ENCODE measurements at regions not wholly inside any gene's neighbourhood (a gene's known extent, or its start where the extent isn't known, plus 50 kb on each side); places are given as distances from the start of the nearest gene placed in this dataset.

DNA sequence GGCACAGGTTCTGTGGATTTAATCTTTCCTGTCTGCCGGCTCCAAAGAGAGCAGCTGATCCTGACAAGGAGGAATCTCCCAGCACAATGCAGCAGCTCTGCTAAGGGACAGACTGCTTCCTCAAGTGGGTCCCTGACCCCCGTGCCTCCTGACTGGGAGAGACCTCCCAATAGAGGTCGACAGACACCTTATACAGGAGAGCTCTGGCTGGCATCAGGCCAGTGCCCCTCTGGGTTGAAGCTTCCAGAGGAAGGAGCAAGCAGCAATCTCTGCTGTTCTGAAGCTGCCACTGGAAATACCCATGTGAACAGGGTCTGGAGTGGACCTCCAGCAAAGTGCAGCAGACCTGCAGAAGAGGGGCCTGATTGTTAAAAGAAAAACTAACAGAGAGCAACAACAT lies 630.2 kb upstream of the FTMT start:
- no peak for FAIRE-seq

DNA sequence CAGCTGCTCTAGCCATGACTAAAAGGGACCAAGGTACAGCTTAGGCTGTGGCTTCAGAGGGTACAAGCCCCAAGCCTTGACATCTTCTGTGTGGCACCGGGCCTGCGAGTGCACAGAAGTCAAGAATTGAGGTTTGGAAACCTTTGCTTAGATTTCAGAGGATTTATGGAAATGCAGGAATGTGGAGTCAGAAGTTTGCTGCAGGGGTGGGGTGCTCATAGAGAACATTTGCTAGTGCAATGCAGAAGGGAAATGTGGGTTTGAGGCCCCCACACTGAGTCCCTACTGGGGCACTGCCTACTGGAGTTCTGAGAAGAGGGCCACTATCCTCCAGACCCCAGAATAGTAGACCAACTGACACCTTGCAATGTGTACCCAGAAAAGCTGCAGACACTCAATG lies 624.9 kb upstream of the FTMT start:
- FAIRE-seq: no peak

DNA sequence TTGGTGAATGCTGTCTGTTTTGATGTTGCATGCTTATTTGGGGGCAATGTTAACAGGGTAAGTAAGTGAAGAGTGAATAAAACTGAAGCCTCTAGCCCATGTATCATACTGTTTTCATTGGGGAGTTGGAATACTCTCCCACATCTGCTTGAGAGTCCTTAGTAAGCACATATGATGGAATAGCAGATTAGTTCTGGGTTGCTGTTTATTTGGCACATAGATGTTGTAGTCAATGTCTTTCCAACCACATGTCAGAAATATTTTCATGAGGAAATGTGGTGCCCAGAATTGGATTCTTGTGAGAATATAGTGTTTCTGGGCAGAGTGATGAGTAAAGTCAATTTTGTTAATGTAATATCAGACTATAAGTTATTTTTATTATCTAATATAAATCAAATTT lies 611.7 kb upstream of the FTMT start:
- FAIRE-seq: no peak

- FAIRE-seq: no peak
Measured at GRCh38 chr5:121246971-121247370, 604.7 kb upstream of the FTMT start.

DNA sequence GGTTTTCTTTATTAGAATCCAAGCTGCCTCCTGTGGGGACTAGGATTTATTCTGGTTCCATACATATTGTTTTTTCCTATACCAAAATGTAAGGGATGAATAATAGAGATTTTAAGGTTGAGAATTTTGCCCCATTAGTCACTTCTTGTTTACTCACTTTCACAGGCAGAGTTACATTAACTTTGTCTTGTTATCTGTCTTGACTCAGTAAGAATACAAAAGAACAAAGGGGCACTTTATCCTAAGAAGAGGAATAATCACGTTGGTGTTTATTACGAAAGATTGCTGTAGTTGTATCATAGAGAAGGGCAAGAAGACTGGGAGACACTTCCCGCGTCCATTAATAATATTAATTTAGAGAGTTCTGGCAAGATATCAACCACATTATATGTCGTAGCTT lies 599.7 kb upstream of the FTMT start:
- no peak for FAIRE-seq

DNA sequence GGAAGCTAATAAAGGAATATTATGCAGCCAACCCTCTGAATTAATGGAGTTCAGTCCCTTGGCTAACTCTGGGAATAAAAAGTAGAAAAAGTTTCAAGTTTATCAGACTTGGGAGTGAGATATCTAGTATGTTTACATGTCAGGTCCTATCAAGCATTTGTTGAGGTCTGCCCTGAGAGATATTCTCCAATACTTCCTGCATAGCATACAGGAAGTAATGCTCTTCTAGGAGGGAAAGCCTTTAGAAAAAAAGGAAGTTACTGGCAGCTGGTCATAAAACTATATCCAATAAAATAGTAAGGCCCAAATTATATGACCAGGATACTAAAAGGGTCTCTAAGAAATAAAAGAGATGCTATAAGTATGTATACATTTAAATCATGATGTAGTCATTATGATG lies 594.1 kb upstream of the FTMT start:
- no peak for FAIRE-seq

DNA sequence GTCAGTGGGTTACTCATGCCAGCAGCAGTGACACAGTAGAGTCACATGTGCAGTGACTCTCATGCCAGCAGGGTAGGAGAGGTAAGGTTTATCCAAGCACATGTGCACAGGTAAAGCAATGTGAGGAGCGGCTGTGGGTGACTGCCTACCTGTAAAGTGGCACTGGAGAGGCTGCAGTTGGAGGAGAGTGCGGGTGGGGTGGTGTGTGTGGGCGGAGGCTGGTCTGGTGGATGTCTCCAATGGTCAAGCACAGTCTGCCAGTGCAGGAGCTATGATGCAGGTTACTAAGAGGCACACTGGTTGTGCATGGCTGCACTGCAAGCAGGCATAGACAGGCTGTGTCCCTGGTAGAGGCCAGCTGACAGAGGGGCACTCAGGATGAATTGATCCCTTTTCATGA lies 588.2 kb upstream of the FTMT start:
- FAIRE-seq: no peak

DNA sequence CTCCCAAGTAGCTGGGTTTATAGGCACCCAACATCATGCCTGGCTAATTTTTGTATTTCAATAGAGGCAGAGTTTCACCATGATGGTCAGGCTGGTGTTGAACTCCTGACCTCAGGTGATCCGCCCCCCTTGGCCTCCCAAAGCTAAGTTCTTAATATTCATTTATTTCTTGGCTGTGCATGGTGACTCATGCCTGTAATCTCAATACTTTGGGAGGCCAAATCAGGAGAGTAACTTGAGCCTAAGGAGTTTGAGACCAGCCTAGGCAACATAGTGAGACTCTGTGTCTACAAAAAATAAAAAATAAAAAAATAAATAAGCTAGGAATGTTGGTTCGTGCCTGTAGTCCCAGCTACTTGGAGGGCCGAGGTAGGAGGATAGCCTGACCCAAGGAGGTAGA lies 587.1 kb upstream of the FTMT start:
- no peak for FAIRE-seq

DNA sequence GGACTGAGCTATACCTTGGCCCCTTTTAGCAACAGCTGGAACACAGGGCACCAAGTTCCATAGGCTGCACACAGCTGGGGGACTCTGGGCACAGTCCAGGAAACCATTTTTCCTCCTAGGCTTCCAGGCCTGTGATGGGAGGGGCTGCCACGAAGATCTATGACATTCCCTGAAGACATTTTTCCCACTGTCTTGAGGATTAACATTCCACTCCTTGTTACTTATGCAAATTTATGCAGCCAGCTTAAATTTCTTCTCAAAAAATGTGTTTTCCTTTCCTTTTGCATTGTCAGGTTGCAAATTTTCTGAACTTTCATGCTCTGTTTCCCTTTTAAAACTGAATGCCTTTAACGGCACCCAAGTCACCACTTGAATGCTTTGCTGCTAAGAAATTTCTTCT lies 580.1 kb upstream of the FTMT start:
- no peak for FAIRE-seq

DNA sequence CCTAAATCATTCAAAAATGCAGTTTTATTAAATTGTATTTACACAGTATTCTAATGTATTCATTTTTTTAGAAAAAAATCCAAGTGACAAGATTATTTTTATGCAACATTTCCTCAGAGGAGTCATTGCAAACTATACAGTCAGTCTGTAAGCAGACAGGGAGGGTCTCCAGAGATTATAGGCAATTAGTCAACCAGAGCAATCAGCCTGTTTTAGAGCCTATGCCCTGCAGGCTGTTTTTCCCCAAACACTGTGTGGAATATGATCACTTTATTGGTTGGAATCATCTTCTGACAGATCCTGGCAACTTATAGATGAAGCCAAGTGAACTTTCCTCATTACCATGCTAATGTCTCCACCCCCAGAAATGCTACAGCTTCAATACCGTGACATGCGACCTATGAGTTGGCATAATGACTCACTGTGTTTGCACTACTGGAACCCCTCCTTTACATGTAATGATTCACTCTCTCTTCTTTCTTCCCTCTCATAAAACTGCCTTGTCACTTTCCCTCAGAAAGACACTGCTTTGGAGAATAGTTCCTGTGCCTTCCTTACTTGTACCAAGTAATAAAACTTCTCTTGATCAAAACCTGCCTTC lies 577.7 kb upstream of the FTMT start:
- FAIRE-seq: no peak

DNA sequence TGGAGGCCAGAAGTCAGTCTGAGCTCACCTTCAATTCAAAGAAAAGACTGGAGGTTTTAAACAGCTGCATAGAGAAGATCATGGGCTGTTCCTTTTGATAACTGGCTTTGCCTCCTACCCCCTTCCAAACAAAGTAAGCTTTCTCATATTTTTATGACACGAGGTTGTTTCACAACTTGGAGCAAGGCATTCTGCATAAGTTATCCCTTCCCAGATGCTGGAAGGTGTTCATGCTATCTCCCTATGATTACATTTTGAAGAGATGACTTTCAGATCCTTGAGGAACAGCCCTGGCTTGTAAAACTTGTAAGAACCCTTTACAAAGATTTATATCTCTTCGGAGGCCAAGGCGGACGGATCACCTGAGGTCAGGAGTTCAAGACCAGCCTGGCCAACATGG lies 571.9 kb upstream of the FTMT start:
- FAIRE-seq: no peak

DNA sequence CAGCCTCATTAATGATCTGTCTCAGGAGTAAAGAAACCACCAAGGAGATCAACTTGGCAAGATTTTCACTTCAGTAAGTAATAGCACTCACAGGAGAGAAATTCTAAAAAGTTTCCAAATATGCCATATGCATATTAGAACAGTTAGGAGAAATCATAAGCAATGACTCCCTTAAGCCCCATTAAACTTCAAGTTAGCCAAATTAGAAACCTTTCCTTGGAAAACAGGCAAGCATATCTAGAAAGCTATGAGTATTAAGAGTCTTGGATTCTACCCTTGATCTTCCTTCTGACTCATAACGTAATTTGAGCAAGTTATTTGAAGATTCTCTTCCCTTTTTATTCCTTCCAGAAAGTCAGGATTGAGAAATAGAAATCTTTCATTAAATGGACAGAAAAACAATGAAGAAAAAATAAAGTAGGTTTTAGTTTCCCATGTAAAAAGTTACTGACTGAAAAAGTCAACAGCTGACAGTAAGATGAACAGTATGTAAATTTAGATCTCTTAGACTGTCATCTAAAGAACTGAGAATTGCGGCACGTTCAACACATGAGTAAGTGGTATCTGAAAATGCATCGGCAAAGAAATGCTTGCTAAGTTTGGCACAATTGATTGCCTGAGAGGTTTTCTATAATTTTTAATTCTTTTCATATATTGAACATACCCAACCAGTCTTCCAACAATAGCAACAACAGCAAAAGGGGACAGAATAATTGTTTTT lies 565.7 kb upstream of the FTMT start:
- FAIRE-seq: no peak

DNA sequence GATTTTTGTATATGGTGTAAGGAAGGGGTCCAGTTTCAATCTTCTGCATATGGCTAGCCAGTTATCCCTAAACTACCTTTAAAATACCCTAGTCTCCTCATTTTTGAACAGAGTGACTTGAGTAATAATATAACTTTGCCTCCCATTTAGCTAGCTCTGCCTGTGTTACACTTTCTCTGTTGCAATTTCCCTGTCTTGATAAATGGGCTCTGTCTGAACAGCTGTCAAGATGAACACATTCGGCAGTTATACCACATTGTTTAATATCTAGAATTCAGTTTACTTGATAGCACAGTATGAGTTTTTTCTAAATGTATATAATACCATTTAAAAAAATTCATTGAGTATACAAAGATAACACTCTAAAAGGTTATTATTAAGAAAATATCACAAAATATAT lies 562.9 kb upstream of the FTMT start:
- no peak for FAIRE-seq

- FAIRE-seq: no peak
Measured at GRCh38 chr5:121292664-121293063, 559.0 kb upstream of the FTMT start.

DNA sequence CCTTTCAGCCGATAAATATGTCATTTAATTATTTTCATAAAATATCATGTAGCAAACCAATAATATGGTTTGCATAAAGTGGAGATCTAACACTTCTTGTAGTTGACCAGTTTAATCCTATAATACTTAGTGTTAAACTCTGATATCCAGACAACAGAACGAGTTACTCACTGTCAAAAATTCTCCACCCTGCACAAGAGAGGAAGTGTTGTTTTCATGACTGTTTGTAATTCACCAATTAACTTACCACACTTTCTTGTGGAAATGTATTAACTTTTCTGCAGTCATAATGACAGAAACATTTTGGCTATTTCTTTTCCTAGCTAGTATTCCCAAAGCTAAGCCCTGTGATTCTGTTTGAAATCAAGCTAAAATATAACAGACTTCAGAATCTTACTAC lies 555.3 kb upstream of the FTMT start:
- FAIRE-seq: no peak

GRCh38 chr5:121299153-121299552 lies 552.5 kb upstream of the FTMT start:
- FAIRE-seq: no peak

- FAIRE-seq: no peak
Measured at GRCh38 chr5:121304838-121305237, 546.8 kb upstream of the FTMT start.

- FAIRE-seq: no peak
Measured at GRCh38 chr5:121313886-121314285, 537.8 kb upstream of the FTMT start.

- FAIRE-seq: no peak
Measured at GRCh38 chr5:121315786-121316185, 535.9 kb upstream of the FTMT start.

GRCh38 chr5:121319292-121319691 lies 532.4 kb upstream of the FTMT start:
- no peak for FAIRE-seq

GRCh38 chr5:121325930-121326329 lies 525.8 kb upstream of the FTMT start:
- FAIRE-seq: no peak

DNA sequence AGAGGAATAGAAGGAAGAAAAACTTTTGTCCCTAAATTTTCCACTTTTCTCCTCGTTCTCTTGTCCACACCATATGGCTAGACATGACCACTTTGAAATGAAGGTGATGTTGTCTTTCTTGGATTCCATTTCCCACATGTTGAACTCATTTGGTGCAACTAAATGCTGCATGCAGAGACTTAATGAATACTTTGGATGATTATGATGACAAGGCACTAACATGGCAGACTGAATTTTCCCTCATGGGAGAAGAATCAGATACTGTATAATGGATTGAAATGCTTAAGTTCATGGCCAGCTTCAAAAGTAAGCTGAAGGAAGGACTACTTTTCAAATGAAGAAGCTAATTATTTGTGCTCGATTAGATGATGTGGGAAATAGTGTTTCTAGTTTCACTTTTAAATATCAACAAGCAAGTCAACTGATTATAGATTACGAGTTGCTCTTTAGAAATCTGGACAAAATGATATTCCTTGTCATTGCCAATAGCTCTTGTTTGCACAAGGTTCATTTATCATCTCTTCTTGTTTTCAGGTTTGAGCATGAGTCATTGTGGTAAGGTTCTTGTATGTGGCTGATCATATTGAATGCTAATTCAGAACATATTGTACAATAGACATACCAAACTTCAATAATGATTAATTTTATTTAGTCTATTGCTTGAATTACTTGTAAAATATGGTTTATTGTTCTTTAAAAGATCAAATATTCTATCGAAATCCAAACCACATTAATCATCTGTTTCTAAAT lies 501.3 kb upstream of the FTMT start:
- FAIRE-seq: peak; percentile 11

DNA sequence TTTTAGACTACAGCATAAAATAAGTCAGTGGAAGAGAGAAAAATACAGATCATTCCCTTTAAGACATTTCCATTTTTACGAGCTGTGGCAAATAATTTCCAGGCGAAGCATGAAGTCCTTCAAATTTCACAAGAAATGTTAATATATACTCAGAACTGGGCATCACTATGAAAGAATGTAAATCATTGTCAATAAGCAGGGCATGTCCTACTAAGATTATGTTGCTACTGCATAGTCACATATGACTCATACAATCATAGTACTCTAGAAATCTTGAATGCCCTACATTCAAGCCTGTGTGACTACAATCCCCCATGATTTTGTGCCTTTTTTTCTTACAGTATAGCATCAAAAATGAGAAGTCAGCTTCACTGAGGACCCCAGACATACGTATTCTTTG lies 485.2 kb upstream of the FTMT start:
- FAIRE-seq: no peak

DNA sequence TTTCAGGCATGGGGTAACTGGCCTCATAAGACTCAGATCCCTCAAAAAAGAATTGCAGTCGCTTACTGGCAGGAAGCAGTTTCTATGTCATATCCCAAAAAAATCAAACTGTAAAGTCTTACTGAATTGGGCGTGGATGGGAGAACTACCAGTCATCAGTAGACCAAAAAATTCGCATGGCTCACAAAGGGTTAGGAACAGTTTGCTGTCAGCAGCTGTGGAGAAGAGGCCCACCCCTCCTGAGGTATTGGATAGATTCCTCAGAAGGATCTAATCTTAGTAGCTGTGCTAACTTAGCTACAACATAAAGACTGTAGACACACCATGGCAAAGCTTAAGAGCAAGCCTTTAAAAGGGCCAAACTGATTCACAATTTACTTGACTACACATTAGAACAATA lies 478.3 kb upstream of the FTMT start:
- no peak for FAIRE-seq
